ENCODE measurements at regions not wholly inside any gene's neighbourhood (a gene's known extent, or its start where the extent isn't known, plus 50 kb on each side); places are given as distances from the start of the nearest gene placed in this dataset.

DNA sequence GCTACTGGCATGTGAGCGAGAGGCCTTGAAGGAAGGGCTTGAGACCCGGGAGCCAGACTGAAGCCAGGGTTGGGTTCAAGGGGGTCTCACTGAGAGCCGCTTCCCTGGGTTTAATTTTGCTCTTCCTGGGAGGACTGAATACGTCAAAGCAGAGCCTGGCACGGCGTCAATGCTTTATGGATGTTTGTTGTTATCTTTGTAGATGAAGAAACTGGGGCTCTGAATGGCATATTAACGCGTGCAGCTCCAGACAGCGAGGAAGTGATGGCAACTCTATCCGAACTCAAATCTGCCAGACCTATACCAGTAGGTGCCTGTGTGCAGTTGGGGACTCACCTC, 152.8 kb upstream of the PARP11 start:
- TF ChIP-seq, protein P1, sequence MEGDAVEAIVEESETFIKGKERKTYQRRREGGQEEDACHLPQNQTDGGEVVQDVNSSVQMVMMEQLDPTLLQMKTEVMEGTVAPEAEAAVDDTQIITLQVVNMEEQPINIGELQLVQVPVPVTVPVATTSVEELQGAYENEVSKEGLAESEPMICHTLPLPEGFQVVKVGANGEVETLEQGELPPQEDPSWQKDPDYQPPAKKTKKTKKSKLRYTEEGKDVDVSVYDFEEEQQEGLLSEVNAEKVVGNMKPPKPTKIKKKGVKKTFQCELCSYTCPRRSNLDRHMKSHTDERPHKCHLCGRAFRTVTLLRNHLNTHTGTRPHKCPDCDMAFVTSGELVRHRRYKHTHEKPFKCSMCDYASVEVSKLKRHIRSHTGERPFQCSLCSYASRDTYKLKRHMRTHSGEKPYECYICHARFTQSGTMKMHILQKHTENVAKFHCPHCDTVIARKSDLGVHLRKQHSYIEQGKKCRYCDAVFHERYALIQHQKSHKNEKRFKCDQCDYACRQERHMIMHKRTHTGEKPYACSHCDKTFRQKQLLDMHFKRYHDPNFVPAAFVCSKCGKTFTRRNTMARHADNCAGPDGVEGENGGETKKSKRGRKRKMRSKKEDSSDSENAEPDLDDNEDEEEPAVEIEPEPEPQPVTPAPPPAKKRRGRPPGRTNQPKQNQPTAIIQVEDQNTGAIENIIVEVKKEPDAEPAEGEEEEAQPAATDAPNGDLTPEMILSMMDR (IDR thresholded peaks at IDR 0.05 in 2 of 3, conservative IDR thresholded peaks at IDR 0.05 in 1 of 3; ENCODE audit: control insufficient read depth in 2 of 3, extremely low read depth in 1 of 3, insufficient read depth in 1 of 3, low read depth in 3 of 3, low read length in 3 of 3), result no peak
- TF ChIP-seq PML (IDR thresholded peaks at IDR 0.05; ENCODE audit: low read length), result no peak
- no peak for TF ChIP-seq JUND (IDR thresholded peaks at IDR 0.05; ENCODE audit: low read depth, low read length)
- TF ChIP-seq, protein P2, sequence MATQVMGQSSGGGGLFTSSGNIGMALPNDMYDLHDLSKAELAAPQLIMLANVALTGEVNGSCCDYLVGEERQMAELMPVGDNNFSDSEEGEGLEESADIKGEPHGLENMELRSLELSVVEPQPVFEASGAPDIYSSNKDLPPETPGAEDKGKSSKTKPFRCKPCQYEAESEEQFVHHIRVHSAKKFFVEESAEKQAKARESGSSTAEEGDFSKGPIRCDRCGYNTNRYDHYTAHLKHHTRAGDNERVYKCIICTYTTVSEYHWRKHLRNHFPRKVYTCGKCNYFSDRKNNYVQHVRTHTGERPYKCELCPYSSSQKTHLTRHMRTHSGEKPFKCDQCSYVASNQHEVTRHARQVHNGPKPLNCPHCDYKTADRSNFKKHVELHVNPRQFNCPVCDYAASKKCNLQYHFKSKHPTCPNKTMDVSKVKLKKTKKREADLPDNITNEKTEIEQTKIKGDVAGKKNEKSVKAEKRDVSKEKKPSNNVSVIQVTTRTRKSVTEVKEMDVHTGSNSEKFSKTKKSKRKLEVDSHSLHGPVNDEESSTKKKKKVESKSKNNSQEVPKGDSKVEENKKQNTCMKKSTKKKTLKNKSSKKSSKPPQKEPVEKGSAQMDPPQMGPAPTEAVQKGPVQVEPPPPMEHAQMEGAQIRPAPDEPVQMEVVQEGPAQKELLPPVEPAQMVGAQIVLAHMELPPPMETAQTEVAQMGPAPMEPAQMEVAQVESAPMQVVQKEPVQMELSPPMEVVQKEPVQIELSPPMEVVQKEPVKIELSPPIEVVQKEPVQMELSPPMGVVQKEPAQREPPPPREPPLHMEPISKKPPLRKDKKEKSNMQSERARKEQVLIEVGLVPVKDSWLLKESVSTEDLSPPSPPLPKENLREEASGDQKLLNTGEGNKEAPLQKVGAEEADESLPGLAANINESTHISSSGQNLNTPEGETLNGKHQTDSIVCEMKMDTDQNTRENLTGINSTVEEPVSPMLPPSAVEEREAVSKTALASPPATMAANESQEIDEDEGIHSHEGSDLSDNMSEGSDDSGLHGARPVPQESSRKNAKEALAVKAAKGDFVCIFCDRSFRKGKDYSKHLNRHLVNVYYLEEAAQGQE (IDR thresholded peaks at IDR 0.05; ENCODE audit: low read depth, low read length), result no peak
- no peak for TF ChIP-seq RFX5 (IDR thresholded peaks at IDR 0.05; ENCODE audit: low read depth, low read length)
- no peak for TF ChIP-seq POLR2A (IDR thresholded peaks at IDR 0.05; ENCODE audit: low read depth, low read length)
- TF ChIP-seq TAF1 (IDR thresholded peaks at IDR 0.05; ENCODE audit: borderline replicate concordance, low read depth, low read length), result no peak
- TF ChIP-seq BMI1 (IDR thresholded peaks at IDR 0.05; ENCODE audit: borderline replicate concordance), result no peak
- no peak for TF ChIP-seq SMAD1 (IDR thresholded peaks at IDR 0.05; ENCODE audit: low read depth, partially characterized antibody)
- TF ChIP-seq FOS (IDR thresholded peaks at IDR 0.05; ENCODE audit: borderline replicate concordance, extremely low read depth, insufficient read length), result no peak
